Sigmoid colon (tissue), 4 donors: ENCODE measurements at regions not wholly inside any gene's neighbourhood (a gene's known extent, or its start where the extent isn't known, plus 50 kb on each side); places are given as distances from the start of the nearest gene placed in this dataset.

Experiments
- CTCF ChIP-seq, 4 experiments: fragments of 450-650 bp in 3 of 4; fragments of 200-600 bp in 1 of 4; IDR thresholded peaks; one replicate each; pipeline ENCODE4 v1.5.1; 2016 to 2019; ENCODE audit warnings: antibody characterized with exemption in 4 of 4, mild to moderate bottlenecking in 3 of 4, moderate library complexity in 2 of 4
- POLR2A ChIP-seq, 2 donors: fragments of 450-650 bp; IDR thresholded peaks; one replicate each; pipeline ENCODE4 v1.6.1; 2016; ENCODE audit warnings: antibody characterized with exemption in 2 of 2, mild to moderate bottlenecking in 2 of 2, moderate library complexity in 2 of 2
- POLR2AphosphoS5 ChIP-seq, 4 donors: sonication (generic); formaldehyde crosslinking; IDR thresholded peaks; one replicate each; pipeline ENCODE4 v1.6.1; 2017; ENCODE audit warnings: antibody characterized with exemption in 4 of 4

- TF ChIP-seq CTCF (IDR thresholded peaks at IDR 0.05) (no peak), POLR2AphosphoS5 (IDR thresholded peaks at IDR 0.05) (no peak), POLR2A (IDR thresholded peaks at IDR 0.05) (no peak)
Measured at GRCh38 chr4:181524499-181524898, 718.7 kb upstream of the TENM3 start.
